CD4-positive, CD25-positive, alpha-beta regulatory T cell (primary cell): ENCODE measurements at regions not wholly inside any gene's neighbourhood (a gene's known extent, or its start where the extent isn't known, plus 50 kb on each side); places are given as distances from the start of the nearest gene placed in this dataset.

Experiments
- ATAC-seq, 2 donors: fragments of 150-1000 bp; cut with Tn5 transposase; one replicate each; pipeline ENCODE4 v1.10.0; 2021; ENCODE audit warnings: low read depth in 2 of 2, moderate number of reproducible peaks in 2 of 2, moderate library complexity in 1 of 2
- DNase-seq, 3 donors: peaks; one replicate each; pipeline versions ENCODE4 v3.0.0 to v3.0.0-alpha.2; 2012 to 2022; ENCODE audit warnings: mixed read lengths in 1 of 3
- H3K27ac ChIP-seq: one replicate; pipeline ENCODE4 v1.7.0; 2013; ENCODE audit warnings: mild to moderate bottlenecking, low read length; ENCODE audit not compliant: insufficient read depth, poor library complexity, severe bottlenecking
- H3K27me3 ChIP-seq: one replicate; pipeline ENCODE4 v1.7.0; 2013; ENCODE audit warnings: low read length; ENCODE audit not compliant: control insufficient read depth, insufficient read depth
- H3K36me3 ChIP-seq: one replicate; pipeline ENCODE4 v1.7.0; 2013; ENCODE audit warnings: mild to moderate bottlenecking, low read length, moderate library complexity; ENCODE audit not compliant: control insufficient read depth, insufficient read depth
- H3K4me1 ChIP-seq: 2 replicates; pipeline ENCODE4 v1.7.0; 2013; ENCODE audit warnings: mild to moderate bottlenecking, low read length; ENCODE audit not compliant: insufficient read depth, control insufficient read depth, poor library complexity, severe bottlenecking
- H3K4me3 ChIP-seq: one replicate; pipeline ENCODE4 v1.7.0; 2013; ENCODE audit warnings: low read depth, mild to moderate bottlenecking, low read length, moderate library complexity
- H3K9me3 ChIP-seq, 2 experiments: 1 replicate in 1 of 2; 2 replicates in 1 of 2; pipeline ENCODE4 v1.7.0; 2013; ENCODE audit warnings: low read length in 2 of 2, mild to moderate bottlenecking in 1 of 2, moderate library complexity in 1 of 2; ENCODE audit not compliant: control insufficient read depth in 2 of 2
- H3K27ac Mint-ChIP-seq, 3 donors: one replicate each; pipeline ENCODE4 v1.8.0; 2020 to 2022; ENCODE audit warnings: mild to moderate bottlenecking in 3 of 3, mixed read lengths in 3 of 3, moderate library complexity in 2 of 3
- H3K27me3 Mint-ChIP-seq: one replicate; pipeline ENCODE4 v1.8.0; 2022; ENCODE audit warnings: mild to moderate bottlenecking, mixed read lengths
- H3K36me3 Mint-ChIP-seq: one replicate; pipeline ENCODE4 v1.8.0; 2020; ENCODE audit warnings: mixed read lengths
- H3K4me1 Mint-ChIP-seq, 4 donors: one replicate each; pipeline ENCODE4 v1.8.0; 2020 to 2022; ENCODE audit warnings: mixed read lengths in 4 of 4, mild to moderate bottlenecking in 1 of 4
- H3K4me3 Mint-ChIP-seq, 4 donors: one replicate each; pipeline ENCODE4 v1.8.0; 2020 to 2022; ENCODE audit warnings: mild to moderate bottlenecking in 4 of 4, mixed read lengths in 4 of 4, moderate library complexity in 3 of 4
- H3K9me3 Mint-ChIP-seq, 7 donors: one replicate each; pipeline ENCODE4 v1.8.0; 2020 to 2022; ENCODE audit warnings: mixed read lengths in 7 of 7, mild to moderate bottlenecking in 3 of 7, moderate library complexity in 2 of 7

GRCh38 chr15:94667109-94667508 is 435.7 kb downstream of the MCTP2 start:
- H3K27me3 Mint-ChIP-seq, result peaks cover 4% of the 10 kb centered on the region
- H3K36me3 ChIP-seq, result no peaks in the 10 kb centered on the region
- peaks cover 0 to 5% (median 0%) of the 10 kb centered on the region in 7 donors for H3K9me3 Mint-ChIP-seq
- no peaks in the 10 kb centered on the region for H3K9me3 ChIP-seq
- no peak overlapping the region for H3K27ac ChIP-seq
- H3K36me3 Mint-ChIP-seq, result no peaks in the 10 kb centered on the region
- H3K4me3 ChIP-seq, result no peak overlapping the region
- no peak overlapping the region for H3K27ac Mint-ChIP-seq
- H3K4me1 Mint-ChIP-seq, result no peaks in the 10 kb centered on the region
- no peak for DNase-seq
- H3K4me1 ChIP-seq, result no peaks in the 10 kb centered on the region
- no peak overlapping the region for H3K4me3 Mint-ChIP-seq
- no peaks in the 10 kb centered on the region for H3K27me3 ChIP-seq
- ATAC-seq, result no peak

- Mint-ChIP-seq H3K9me3 (peaks cover 0 to 3% (median 0%) of the 10 kb centered on the region in 7 donors), H3K4me1 (no peaks in the 10 kb centered on the region), H3K27ac (no peak overlapping the region), H3K36me3 (no peaks in the 10 kb centered on the region), H3K27me3 (no peaks in the 10 kb centered on the region), H3K4me3 (no peak overlapping the region)
- H3K27me3 ChIP-seq, result no peaks in the 10 kb centered on the region
- peak in 2 of 3 donors; percentile 1 to 6 for DNase-seq
- H3K36me3 ChIP-seq, result no peaks in the 10 kb centered on the region
- no peak overlapping the region for H3K4me3 ChIP-seq
- no peaks in the 10 kb centered on the region for H3K9me3 ChIP-seq
- no peaks in the 10 kb centered on the region for H3K4me1 ChIP-seq
- no peak overlapping the region for H3K27ac ChIP-seq
- no peak for ATAC-seq
Observed at GRCh38 chr15:94670438-94671034, 439.2 kb downstream of the MCTP2 start.

GRCh38 chr15:94671858-94672532 is 440.6 kb downstream of the MCTP2 start:
- Mint-ChIP-seq H3K9me3 (peaks cover 0 to 2% (median 0%) of the 10 kb centered on the region in 7 donors), H3K4me3 (no peak overlapping the region), H3K4me1 (no peaks in the 10 kb centered on the region), H3K36me3 (no peaks in the 10 kb centered on the region), H3K27ac (no peak overlapping the region), H3K27me3 (no peaks in the 10 kb centered on the region)
- Histone ChIP-seq H3K9me3 (no peaks in the 10 kb centered on the region), H3K4me1 (no peaks in the 10 kb centered on the region), H3K27me3 (no peaks in the 10 kb centered on the region), H3K36me3 (no peaks in the 10 kb centered on the region), H3K4me3 (no peak overlapping the region), H3K27ac (no peak overlapping the region)
- ATAC-seq (no peak), DNase-seq (no peak)

GRCh38 chr15:94673801-94674200 is 442.4 kb downstream of the MCTP2 start:
- Histone ChIP-seq H3K4me3 (no peak overlapping the region), H3K36me3 (no peaks in the 10 kb centered on the region), H3K27ac (no peak overlapping the region), H3K9me3 (no peaks in the 10 kb centered on the region), H3K27me3 (no peaks in the 10 kb centered on the region), H3K4me1 (no peaks in the 10 kb centered on the region)
- Mint-ChIP-seq H3K4me3 (no peak overlapping the region), H3K27me3 (no peaks in the 10 kb centered on the region), H3K9me3 (peaks cover 0 to 2% (median 0%) of the 10 kb centered on the region in 7 donors), H3K4me1 (no peaks in the 10 kb centered on the region), H3K27ac (peak overlapping the region in 1 of 3 donors; percentile 28), H3K36me3 (no peaks in the 10 kb centered on the region)
- DNase-seq (no peak), ATAC-seq (no peak)

- no peaks in the 10 kb centered on the region for H3K9me3 ChIP-seq
- no peaks in the 10 kb centered on the region for H3K27me3 Mint-ChIP-seq
- H3K4me1 Mint-ChIP-seq, result no peaks in the 10 kb centered on the region
- peak overlapping the region in 1 of 3 donors; percentile 28 for H3K27ac Mint-ChIP-seq
- H3K36me3 Mint-ChIP-seq, result no peaks in the 10 kb centered on the region
- H3K27ac ChIP-seq, result no peak overlapping the region
- no peak overlapping the region for H3K4me3 Mint-ChIP-seq
- no peaks in the 10 kb centered on the region for H3K27me3 ChIP-seq
- H3K9me3 Mint-ChIP-seq, result peaks cover 0 to 2% (median 0%) of the 10 kb centered on the region in 7 donors
- ATAC-seq (no peak), DNase-seq (no peak)
- H3K4me3 ChIP-seq, result no peak overlapping the region
- no peaks in the 10 kb centered on the region for H3K4me1 ChIP-seq
- no peaks in the 10 kb centered on the region for H3K36me3 ChIP-seq
Observed at GRCh38 chr15:94674296-94674695, 442.9 kb downstream of the MCTP2 start.

- no peaks in the 10 kb centered on the region for H3K4me1 ChIP-seq
- H3K36me3 ChIP-seq, result no peaks in the 10 kb centered on the region
- no peak for ATAC-seq
- H3K27ac ChIP-seq, result no peak overlapping the region
- H3K9me3 ChIP-seq, result no peaks in the 10 kb centered on the region
- no peak overlapping the region for H3K4me3 ChIP-seq
- H3K4me3 Mint-ChIP-seq, result no peak overlapping the region
- H3K27me3 Mint-ChIP-seq, result no peaks in the 10 kb centered on the region
- H3K36me3 Mint-ChIP-seq, result no peaks in the 10 kb centered on the region
- peaks cover 0 to 4% (median 0%) of the 10 kb centered on the region in 7 donors for H3K9me3 Mint-ChIP-seq
- DNase-seq, result no peak
- no peaks in the 10 kb centered on the region for H3K4me1 Mint-ChIP-seq
- no peaks in the 10 kb centered on the region for H3K27me3 ChIP-seq
- no peak overlapping the region for H3K27ac Mint-ChIP-seq
Observed at GRCh38 chr15:94677202-94677790, 445.9 kb downstream of the MCTP2 start.

GRCh38 chr15:94682171-94682570 is 450.8 kb downstream of the MCTP2 start:
- Histone ChIP-seq H3K4me3 (no peak overlapping the region), H3K4me1 (no peaks in the 10 kb centered on the region), H3K36me3 (no peaks in the 10 kb centered on the region), H3K27ac (no peak overlapping the region), H3K27me3 (no peaks in the 10 kb centered on the region), H3K9me3 (no peaks in the 10 kb centered on the region)
- no peak for ATAC-seq
- Mint-ChIP-seq H3K9me3 (peaks cover 0 to 4% (median 0%) of the 10 kb centered on the region in 7 donors), H3K4me3 (no peak overlapping the region), H3K4me1 (no peaks in the 10 kb centered on the region), H3K27me3 (no peaks in the 10 kb centered on the region), H3K36me3 (no peaks in the 10 kb centered on the region), H3K27ac (no peak overlapping the region)
- DNase-seq, result no peak

- Mint-ChIP-seq H3K27me3 (no peaks in the 10 kb centered on the region), H3K36me3 (no peaks in the 10 kb centered on the region), H3K4me3 (no peak overlapping the region), H3K27ac (no peak overlapping the region), H3K4me1 (no peaks in the 10 kb centered on the region), H3K9me3 (peaks cover 0 to 4% (median 0%) of the 10 kb centered on the region in 7 donors)
- Histone ChIP-seq H3K4me1 (no peaks in the 10 kb centered on the region), H3K4me3 (no peak overlapping the region), H3K27ac (no peak overlapping the region), H3K27me3 (no peaks in the 10 kb centered on the region), H3K9me3 (no peaks in the 10 kb centered on the region), H3K36me3 (no peaks in the 10 kb centered on the region)
- ATAC-seq, result no peak
- DNase-seq, result no peak
Observed at GRCh38 chr15:94683902-94684301, 452.5 kb downstream of the MCTP2 start.
